Thyroid gland (tissue), 4 donors: ENCODE measurements at regions not wholly inside any gene's neighbourhood (a gene's known extent, or its start where the extent isn't known, plus 50 kb on each side); places are given as distances from the start of the nearest gene placed in this dataset.

Source experiments
- CTCF ChIP-seq, 6 experiments: fragments of 200-600 bp in 3 of 6; fragments of 450-650 bp in 3 of 6; sonication (generic) in 3 of 6; IDR thresholded peaks; one replicate each; pipeline ENCODE4 v1.5.1; 2016 to 2019; ENCODE audit warnings: antibody characterized with exemption in 6 of 6, mild to moderate bottlenecking in 2 of 6, inconsistent platforms in 1 of 6, moderate library complexity in 1 of 6
- POLR2A ChIP-seq, 2 donors: fragments of 450-650 bp; IDR thresholded peaks; one replicate each; pipeline ENCODE4 v1.6.1; 2017; ENCODE audit warnings: antibody characterized with exemption in 2 of 2, mild to moderate bottlenecking in 2 of 2, moderate library complexity in 1 of 2

- TF ChIP-seq CTCF (IDR thresholded peaks at IDR 0.05) = no peak
- no peak for TF ChIP-seq POLR2A (IDR thresholded peaks at IDR 0.05)
These were observed 427.1 kb upstream of the C2CD4B start for GRCh38 chr15:62591842-62592838.
